CD14-positive monocyte (primary cell): ENCODE measurements at regions not wholly inside any gene's neighbourhood (a gene's known extent, or its start where the extent isn't known, plus 50 kb on each side); places are given as distances from the start of the nearest gene placed in this dataset.

Experiments used
- DNase-seq, 3 donors: peaks; one replicate each; pipeline ENCODE4 v3.0.0-alpha.2; 2011 to 2022
- H2AFZ ChIP-seq: 2 replicates; pipeline ENCODE4 v1.6.0; 2012; ENCODE audit warnings: mild to moderate bottlenecking, low read depth, low read length, inconsistent platforms; ENCODE audit not compliant: insufficient read depth, poor library complexity, severe bottlenecking
- H3K27ac ChIP-seq, 2 donors: 1 replicate in 1 of 2; 2 replicates in 1 of 2; pipeline ENCODE4 v1.5.1; 2012 to 2013; ENCODE audit warnings: low read length in 2 of 2, control low read depth in 1 of 2, inconsistent platforms in 1 of 2, low read depth in 1 of 2, mild to moderate bottlenecking in 1 of 2
- H3K27me3 ChIP-seq, 2 donors: one replicate each; pipeline versions ENCODE4 v1.6.0 to v1.6.1; 2011 to 2013; ENCODE audit warnings: low read length in 2 of 2; ENCODE audit not compliant: control insufficient read depth in 2 of 2, insufficient read depth in 2 of 2
- H3K36me3 ChIP-seq, 2 donors: replicated peaks in 1 of 2; 1 replicate in 1 of 2; 2 replicates in 1 of 2; pipeline versions ENCODE4 v1.5.1 to v1.6.1; 2012 to 2013; ENCODE audit warnings: low read length in 2 of 2, control low read depth in 1 of 2, inconsistent platforms in 1 of 2, mild to moderate bottlenecking in 1 of 2; ENCODE audit not compliant: insufficient read depth in 2 of 2, control insufficient read depth in 1 of 2
- H3K4me1 ChIP-seq, 2 donors: 1 replicate in 1 of 2; 2 replicates in 1 of 2; pipeline versions ENCODE4 v1.5.1 to v1.6.1; 2012 to 2013; ENCODE audit warnings: low read length in 2 of 2, control low read depth in 1 of 2, inconsistent platforms in 1 of 2, mild to moderate bottlenecking in 1 of 2, moderate library complexity in 1 of 2; ENCODE audit not compliant: insufficient read depth in 2 of 2, control insufficient read depth in 1 of 2
- H3K4me2 ChIP-seq: replicated peaks from 2 replicates; pipeline ENCODE3; 2012; ENCODE audit warnings: low read length, moderate library complexity, mild to moderate bottlenecking; ENCODE audit not compliant: poor library complexity, severe bottlenecking; ENCODE audit errors: extremely low read depth
- H3K4me3 ChIP-seq, 3 experiments: fragments of 200-600 bp in 1 of 3; sonication (generic) in 1 of 3; replicated peaks in 1 of 3; 1 replicate in 2 of 3; 2 replicates in 1 of 3; pipeline ENCODE4 v1.5.1; 2011 to 2013; ENCODE audit warnings: low read length in 3 of 3, mild to moderate bottlenecking in 3 of 3, control low read depth in 2 of 3, low read depth in 2 of 3, inconsistent platforms in 1 of 3, moderate library complexity in 1 of 3
- H3K79me2 ChIP-seq: 2 replicates; pipeline ENCODE4 v1.6.0; 2012; ENCODE audit warnings: mild to moderate bottlenecking, control low read depth, inconsistent platforms, low read length, moderate library complexity; ENCODE audit not compliant: insufficient read depth
- H3K9ac ChIP-seq: 2 replicates; pipeline ENCODE4 v1.6.0; 2017; ENCODE audit warnings: low read length, mild to moderate bottlenecking; ENCODE audit not compliant: insufficient read depth, poor library complexity, severe bottlenecking
- H3K9me3 ChIP-seq, 2 donors: replicated peaks in 1 of 2; 1 replicate in 1 of 2; 2 replicates in 1 of 2; pipeline versions ENCODE4 v1.5.1 to v1.6.1; 2012 to 2013; ENCODE audit warnings: low read length in 2 of 2, control low read depth in 1 of 2; ENCODE audit not compliant: control insufficient read depth in 1 of 2, insufficient read depth in 1 of 2
- H4K20me1 ChIP-seq: 2 replicates; pipeline ENCODE4 v1.6.0; 2012; ENCODE audit warnings: mild to moderate bottlenecking, low read length, control low read depth, moderate library complexity; ENCODE audit not compliant: insufficient read depth
- H3K27ac Mint-ChIP-seq, 7 donors: one replicate each; pipeline ENCODE4 v1.8.0; 2020; ENCODE audit warnings: mild to moderate bottlenecking in 7 of 7, mixed read lengths in 7 of 7, moderate library complexity in 6 of 7, inconsistent platforms in 2 of 7
- H3K27me3 Mint-ChIP-seq, 3 donors: one replicate each; pipeline ENCODE4 v1.8.0; 2021 to 2022; ENCODE audit warnings: low read depth in 3 of 3, mild to moderate bottlenecking in 3 of 3, mixed read lengths in 3 of 3, moderate library complexity in 3 of 3, inconsistent platforms in 1 of 3
- H3K36me3 Mint-ChIP-seq, 2 donors: one replicate each; pipeline ENCODE4 v1.8.0; 2020; ENCODE audit warnings: mixed read lengths in 2 of 2, inconsistent platforms in 1 of 2, mild to moderate bottlenecking in 1 of 2
- H3K4me1 Mint-ChIP-seq: one replicate; pipeline ENCODE4 v1.8.0; 2020; ENCODE audit warnings: mild to moderate bottlenecking, mixed read lengths
- H3K4me3 Mint-ChIP-seq, 2 donors: one replicate each; pipeline ENCODE4 v1.8.0; 2020; ENCODE audit warnings: mild to moderate bottlenecking in 2 of 2, mixed read lengths in 2 of 2, moderate library complexity in 1 of 2
- H3K9me3 Mint-ChIP-seq, 7 donors: one replicate each; pipeline ENCODE4 v1.8.0; 2020 to 2022; ENCODE audit warnings: mixed read lengths in 7 of 7, mild to moderate bottlenecking in 6 of 7, moderate library complexity in 6 of 7, inconsistent platforms in 2 of 7
- CTCF ChIP-seq: fragments of 200-600 bp; IDR thresholded peaks from one replicate; pipeline ENCODE4 v1.8.0; 2022; ENCODE audit warnings: antibody characterized with exemption, mild to moderate bottlenecking
- intact Hi-C, 2 donors: fragments of 100-400 bp; cut with micrococcal nuclease; formaldehyde crosslinking; loops; one replicate each; pipeline versions ENCODE4 v1.15.0 to v1.15.1; 2023

GRCh38 chr4:43837171-43837570, 611.4 kb downstream of the KCTD8 start:
- intact Hi-C loops: no loop called here
- no peaks in the 10 kb centered on the region for H3K4me1 ChIP-seq
- Mint-ChIP-seq H3K27ac (no peak overlapping the region), H3K27me3 (no peaks in the 10 kb centered on the region), H3K4me1 (no peaks in the 10 kb centered on the region), H3K36me3 (no peaks in the 10 kb centered on the region), H3K9me3 (peaks cover 0 to 2% (median 0%) of the 10 kb centered on the region in 7 donors), H3K4me3 (no peak overlapping the region)
- no peaks in the 10 kb centered on the region for H3K79me2 ChIP-seq
- H3K4me3 ChIP-seq: no peak overlapping the region
- no peak overlapping the region for H3K27ac ChIP-seq
- no peak overlapping the region for H3K9ac ChIP-seq
- H3K27me3 ChIP-seq: no peaks in the 10 kb centered on the region
- H3K4me2 ChIP-seq: no peak overlapping the region
- no peaks in the 10 kb centered on the region for H3K9me3 ChIP-seq
- no peaks in the 10 kb centered on the region for H3K36me3 ChIP-seq
- no peak overlapping the region for H2AFZ ChIP-seq
- no peak for DNase-seq
- H4K20me1 ChIP-seq: no peaks in the 10 kb centered on the region
- TF ChIP-seq CTCF: no peak

DNA sequence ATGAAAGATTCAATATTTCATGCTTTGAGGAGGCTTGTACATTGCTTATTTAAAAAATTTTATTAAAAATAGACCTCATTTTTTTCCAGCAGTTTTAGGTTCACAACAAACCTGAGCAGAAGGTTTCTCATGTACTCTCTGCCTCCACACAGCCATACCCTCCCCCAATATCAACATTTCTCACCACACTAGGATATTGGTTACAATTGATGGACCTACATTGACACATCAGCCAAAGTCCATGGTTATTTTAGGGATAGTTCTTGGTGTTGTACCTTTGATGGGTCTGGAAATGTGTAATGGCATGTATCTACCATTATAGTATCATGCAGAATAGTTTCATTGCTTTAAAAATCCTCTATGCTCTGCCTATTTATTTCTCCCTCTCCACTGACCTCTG, 611.0 kb downstream of the KCTD8 start:
- Mint-ChIP-seq H3K4me3 (no peak overlapping the region), H3K27ac (no peak overlapping the region), H3K27me3 (no peaks in the 10 kb centered on the region), H3K36me3 (no peaks in the 10 kb centered on the region), H3K9me3 (peaks cover 0 to 2% (median 0%) of the 10 kb centered on the region in 7 donors), H3K4me1 (no peaks in the 10 kb centered on the region)
- DNase-seq: no peak
- no peaks in the 10 kb centered on the region for H3K27me3 ChIP-seq
- no peaks in the 10 kb centered on the region for H3K79me2 ChIP-seq
- H2AFZ ChIP-seq: no peak overlapping the region
- TF ChIP-seq CTCF: no peak
- H3K9me3 ChIP-seq: no peaks in the 10 kb centered on the region
- H3K4me2 ChIP-seq: no peak overlapping the region
- H3K9ac ChIP-seq: no peak overlapping the region
- intact Hi-C loops: no loop called here
- no peak overlapping the region for H3K4me3 ChIP-seq
- H3K27ac ChIP-seq: no peak overlapping the region
- H3K36me3 ChIP-seq: no peaks in the 10 kb centered on the region
- no peaks in the 10 kb centered on the region for H4K20me1 ChIP-seq
- no peaks in the 10 kb centered on the region for H3K4me1 ChIP-seq
